HUES48 (cell line): ENCODE measurements at regions not wholly inside any gene's neighbourhood (a gene's known extent, or its start where the extent isn't known, plus 50 kb on each side); places are given as distances from the start of the nearest gene placed in this dataset.
"Not testable (repeated sequence)": the region's sequence is repeated elsewhere in the genome, so short reads cannot be mapped to it uniquely, and the experiment has no call there.

Experiments used
- H3K27ac ChIP-seq: one replicate; pipeline ENCODE4 v1.7.0; 2013; ENCODE audit warnings: low read depth, low read length, inconsistent platforms
- H3K27me3 ChIP-seq: 2 replicates; pipeline ENCODE4 v1.6.1; 2013; ENCODE audit warnings: mild to moderate bottlenecking, low read length; ENCODE audit not compliant: control insufficient read depth, insufficient read depth
- H3K36me3 ChIP-seq: 2 replicates; pipeline ENCODE4 v1.6.1; 2013; ENCODE audit warnings: low read length; ENCODE audit not compliant: control insufficient read depth, insufficient read depth
- H3K4me1 ChIP-seq: 2 replicates; pipeline ENCODE4 v1.6.1; 2013; ENCODE audit warnings: mild to moderate bottlenecking, low read length; ENCODE audit not compliant: control insufficient read depth, insufficient read depth
- H3K4me3 ChIP-seq: 2 replicates; pipeline ENCODE4 v1.5.1; 2013; ENCODE audit warnings: mild to moderate bottlenecking, low read depth, low read length
- H3K9ac ChIP-seq: 2 replicates; pipeline ENCODE4 v1.6.1; 2013; ENCODE audit warnings: mild to moderate bottlenecking, low read depth, low read length, moderate library complexity
- H3K9me3 ChIP-seq: 2 replicates; pipeline ENCODE4 v1.6.1; 2013; ENCODE audit warnings: low read length; ENCODE audit not compliant: control insufficient read depth, insufficient read depth

DNA sequence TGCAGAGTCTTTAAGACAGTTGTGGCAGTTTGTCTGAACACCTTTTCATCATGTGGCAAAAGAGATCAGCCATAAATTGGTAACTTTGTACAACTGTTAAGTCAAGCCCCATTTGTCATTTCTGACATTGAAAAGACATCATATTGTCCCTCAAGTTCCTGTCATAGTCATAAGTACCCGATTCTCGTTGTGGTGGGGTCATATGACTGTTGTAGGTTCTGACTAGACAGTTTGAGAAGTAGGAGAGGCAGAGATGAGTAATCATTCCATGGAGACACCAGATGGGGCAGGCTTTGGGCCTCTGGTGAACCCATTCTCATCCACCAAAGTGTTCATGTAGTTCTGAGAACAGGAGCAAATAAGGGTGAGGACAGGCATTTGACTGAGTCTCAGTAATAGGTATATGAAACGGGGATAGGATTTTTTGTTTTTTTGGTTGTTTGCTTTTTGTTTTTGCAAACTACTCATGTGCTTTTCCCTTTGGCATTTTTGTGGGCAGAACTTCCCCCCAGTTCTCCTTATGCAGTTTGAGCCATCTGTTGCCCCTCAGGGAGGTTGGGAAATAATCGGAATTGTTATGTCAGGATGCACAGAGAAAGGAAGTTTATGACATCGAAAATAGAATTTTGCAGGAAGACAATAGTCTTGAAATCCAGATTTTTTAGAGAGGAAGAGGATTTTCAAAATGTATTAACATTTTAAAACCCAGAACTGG, 86.9 kb upstream of the KCNE2 start:
- no peaks in the 10 kb centered on the region for H3K27me3 ChIP-seq
- H3K27ac ChIP-seq: no peak overlapping the region
- H3K9me3 ChIP-seq: no peaks in the 10 kb centered on the region
- H3K9ac ChIP-seq: no peak overlapping the region
- no peaks in the 10 kb centered on the region for H3K4me1 ChIP-seq
- no peak overlapping the region for H3K4me3 ChIP-seq
- H3K36me3 ChIP-seq: no peaks in the 10 kb centered on the region

DNA sequence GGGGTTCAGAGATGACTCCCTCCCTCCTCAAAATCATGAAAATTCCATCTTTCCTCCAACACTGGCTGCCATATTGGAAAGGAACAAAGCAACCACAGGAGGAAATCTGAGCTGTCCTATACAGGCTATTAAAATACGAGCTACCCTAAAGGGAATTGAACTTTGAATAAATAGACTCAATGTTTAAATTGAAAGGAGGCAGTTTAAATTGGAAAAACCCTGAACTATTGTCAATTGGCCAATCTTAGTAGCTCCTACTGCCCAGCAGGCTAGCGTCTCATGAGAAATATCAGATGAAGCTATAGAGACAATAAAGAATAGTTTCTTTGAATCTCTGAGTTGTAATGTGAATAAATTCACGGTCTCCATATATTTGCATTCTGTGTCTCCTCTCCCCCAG, 85.4 kb upstream of the KCNE2 start:
- no peak overlapping the region for H3K4me3 ChIP-seq
- H3K9me3 ChIP-seq: no peaks in the 10 kb centered on the region
- no peaks in the 10 kb centered on the region for H3K4me1 ChIP-seq
- no peaks in the 10 kb centered on the region for H3K27me3 ChIP-seq
- no peak overlapping the region for H3K9ac ChIP-seq
- H3K36me3 ChIP-seq: no peaks in the 10 kb centered on the region
- H3K27ac ChIP-seq: no peak overlapping the region

DNA sequence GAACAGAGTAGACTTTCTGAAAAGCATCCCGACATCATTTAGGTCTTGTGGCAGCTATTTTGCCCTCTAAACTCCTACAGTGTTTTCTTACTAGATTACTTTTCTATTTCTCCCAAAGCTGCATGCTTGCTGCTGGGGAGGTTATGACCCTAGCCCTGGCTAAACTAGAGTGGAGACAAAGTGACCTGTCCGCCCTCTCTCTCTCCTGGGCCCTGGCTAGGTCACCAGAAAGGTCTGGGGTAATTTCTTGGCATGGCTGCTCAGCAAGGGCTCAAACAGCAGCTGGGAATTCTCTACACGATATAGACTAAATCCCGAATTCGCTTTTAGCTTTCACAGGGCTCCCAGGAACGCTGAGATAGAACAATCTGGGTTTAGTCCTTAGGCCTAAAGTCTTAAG, 84.5 kb upstream of the KCNE2 start:
- no peaks in the 10 kb centered on the region for H3K27me3 ChIP-seq
- no peaks in the 10 kb centered on the region for H3K36me3 ChIP-seq
- H3K9me3 ChIP-seq: no peaks in the 10 kb centered on the region
- H3K27ac ChIP-seq: no peak overlapping the region
- H3K9ac ChIP-seq: no peak overlapping the region
- no peaks in the 10 kb centered on the region for H3K4me1 ChIP-seq
- H3K4me3 ChIP-seq: no peak overlapping the region

DNA sequence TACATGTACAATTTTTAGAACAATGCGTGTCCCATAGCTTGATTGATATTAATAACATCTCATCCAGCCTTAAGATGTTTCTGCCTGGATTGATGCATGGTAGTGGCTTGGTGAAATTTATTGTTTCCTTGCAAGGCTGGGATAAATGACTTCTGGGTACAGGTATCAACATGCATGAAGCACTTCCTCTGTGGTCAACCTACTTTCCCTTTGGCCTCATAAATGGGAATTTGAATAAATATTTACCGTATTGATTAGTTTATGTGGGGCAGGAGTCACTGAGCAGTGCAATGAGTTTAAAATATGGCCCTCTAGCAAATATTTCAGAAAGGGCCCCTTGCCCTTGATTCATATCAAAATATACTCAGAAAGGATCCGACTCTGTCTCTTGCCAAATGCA, 83.9 kb upstream of the KCNE2 start:
- Histone ChIP-seq H3K9ac (no peak overlapping the region), H3K36me3 (no peaks in the 10 kb centered on the region), H3K27me3 (no peaks in the 10 kb centered on the region), H3K27ac (no peak overlapping the region), H3K4me3 (no peak overlapping the region), H3K4me1 (no peaks in the 10 kb centered on the region), H3K9me3 (no peaks in the 10 kb centered on the region)

DNA sequence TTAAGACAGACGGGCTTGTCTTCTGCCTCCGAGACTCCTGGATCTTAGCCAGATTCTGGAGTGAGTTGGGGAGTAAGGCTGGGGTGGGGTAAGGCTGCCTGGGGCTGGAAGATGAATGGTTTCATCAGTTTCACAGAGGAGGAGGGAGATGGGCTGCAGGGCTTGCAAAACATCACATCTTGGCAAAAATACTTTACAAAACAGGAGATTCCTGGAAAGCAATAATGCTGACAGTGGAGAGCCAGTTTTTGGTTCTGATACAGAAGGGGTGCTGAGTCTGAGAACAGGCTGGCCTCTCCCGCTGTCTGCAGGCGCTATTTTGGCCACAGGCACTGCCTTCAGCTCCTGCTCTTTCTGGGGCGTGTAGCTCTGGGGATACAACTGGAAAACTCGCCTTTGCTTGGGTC, 83.4 kb upstream of the KCNE2 start:
- no peaks in the 10 kb centered on the region for H3K4me1 ChIP-seq
- no peak overlapping the region for H3K4me3 ChIP-seq
- H3K9me3 ChIP-seq: 0 out of 2 replicates have a peak, but pooled peaks cover 2% of the 10 kb centered on the region
- no peak overlapping the region for H3K9ac ChIP-seq
- H3K27me3 ChIP-seq: no peaks in the 10 kb centered on the region
- no peaks in the 10 kb centered on the region for H3K36me3 ChIP-seq
- H3K27ac ChIP-seq: no peak overlapping the region

DNA sequence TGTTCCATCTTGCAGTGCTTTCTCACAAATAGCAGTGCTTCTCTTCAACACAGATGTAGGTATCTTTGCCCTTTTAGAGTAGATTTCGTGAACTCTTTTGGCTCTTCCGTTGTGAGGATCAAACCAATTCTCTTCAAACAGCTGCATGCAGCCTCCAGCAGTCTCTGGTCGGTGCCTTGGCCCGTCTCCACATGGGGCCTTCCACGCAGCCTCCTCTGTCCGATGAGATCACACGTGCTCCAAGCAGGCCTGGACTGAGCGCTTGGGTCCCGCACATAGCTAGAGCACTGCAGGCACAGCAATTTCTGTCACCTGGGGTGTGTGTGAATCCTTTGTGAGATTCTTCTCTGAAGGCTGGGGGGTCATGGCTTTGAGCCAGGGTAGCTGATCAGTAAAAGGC, 82.8 kb upstream of the KCNE2 start:
- Histone ChIP-seq H3K9ac (no peak overlapping the region), H3K4me3 (no peak overlapping the region), H3K4me1 (no peaks in the 10 kb centered on the region), H3K9me3 (peaks cover 6% of the 10 kb centered on the region; the same call in 1 of the 2 replicates), H3K36me3 (no peaks in the 10 kb centered on the region), H3K27me3 (no peaks in the 10 kb centered on the region), H3K27ac (no peak overlapping the region)

DNA sequence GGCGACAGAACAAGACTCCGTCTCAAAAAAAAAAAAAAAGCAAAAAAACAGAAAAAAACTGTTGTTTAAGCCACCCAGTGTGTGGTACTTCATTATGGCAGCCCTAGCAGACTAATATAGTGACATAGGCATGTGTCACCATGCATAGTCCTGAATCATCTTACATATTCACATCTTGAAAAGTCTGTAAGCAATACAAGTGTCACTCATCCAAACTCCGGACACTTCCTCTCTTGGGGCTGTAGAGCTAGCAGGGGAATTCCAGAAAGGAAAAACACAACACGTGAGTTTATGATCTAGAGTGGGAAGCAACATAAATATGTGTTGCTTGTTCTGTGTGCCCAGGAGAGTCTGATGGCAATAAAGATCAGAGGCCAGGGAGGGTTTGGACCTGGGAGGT, 81.6 kb upstream of the KCNE2 start:
- H3K9ac ChIP-seq: no peak overlapping the region
- H3K36me3 ChIP-seq: no peaks in the 10 kb centered on the region
- H3K9me3 ChIP-seq: peaks cover 16% of the 10 kb centered on the region
- no peaks in the 10 kb centered on the region for H3K4me1 ChIP-seq
- no peaks in the 10 kb centered on the region for H3K27me3 ChIP-seq
- no peak overlapping the region for H3K4me3 ChIP-seq
- no peak overlapping the region for H3K27ac ChIP-seq

DNA sequence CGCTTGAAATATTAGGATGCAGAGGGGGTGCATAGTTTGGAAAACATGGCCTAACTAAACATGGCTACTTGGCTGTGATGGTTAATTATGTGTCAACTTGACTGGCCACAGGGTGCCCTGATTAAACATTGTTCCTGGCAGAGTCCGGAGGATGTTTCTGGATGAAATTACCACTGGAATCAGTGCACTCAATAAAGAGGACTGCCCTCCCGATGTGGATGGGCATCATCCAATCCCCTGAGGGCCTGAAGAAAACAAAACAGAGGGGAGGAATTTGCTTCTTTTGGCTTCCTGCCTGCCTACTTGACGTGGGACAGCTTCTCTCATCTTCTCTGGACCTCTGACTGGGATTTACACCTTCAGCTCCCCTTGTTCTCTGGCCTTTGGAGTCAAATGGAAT, 79.1 kb upstream of the KCNE2 start:
- H3K36me3 ChIP-seq: no peaks in the 10 kb centered on the region
- H3K27ac ChIP-seq: no peak overlapping the region
- H3K9ac ChIP-seq: no peak overlapping the region
- no peaks in the 10 kb centered on the region for H3K27me3 ChIP-seq
- H3K4me1 ChIP-seq: no peaks in the 10 kb centered on the region
- H3K9me3 ChIP-seq: peaks cover 29% of the 10 kb centered on the region
- no peak overlapping the region for H3K4me3 ChIP-seq

DNA sequence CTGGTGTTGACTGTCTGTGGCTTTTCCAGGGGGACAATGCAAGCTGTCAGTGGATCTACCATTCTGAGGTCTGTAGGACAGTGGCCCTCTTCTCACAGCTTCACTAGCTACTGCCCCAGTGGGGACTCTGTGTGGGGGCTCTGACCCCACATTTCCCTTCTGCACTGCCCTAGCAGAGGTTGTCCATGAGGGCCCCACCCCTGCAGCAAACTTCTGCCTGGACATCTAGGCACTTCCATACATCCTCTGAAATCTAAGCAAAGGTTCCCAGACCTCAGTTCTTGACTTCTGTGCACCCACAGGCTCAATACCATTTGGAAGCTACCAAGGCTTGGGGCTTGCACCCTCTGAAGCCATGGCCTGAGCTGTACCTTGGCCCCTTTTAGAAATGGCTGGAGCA, 75.8 kb upstream of the KCNE2 start:
- H3K9ac ChIP-seq, H3K4me3 ChIP-seq, H3K36me3 ChIP-seq, H3K27me3 ChIP-seq, H3K27ac ChIP-seq, H3K4me1 ChIP-seq: not testable (repeated sequence)
- H3K9me3 ChIP-seq: peaks cover 29% of the 10 kb centered on the region

DNA sequence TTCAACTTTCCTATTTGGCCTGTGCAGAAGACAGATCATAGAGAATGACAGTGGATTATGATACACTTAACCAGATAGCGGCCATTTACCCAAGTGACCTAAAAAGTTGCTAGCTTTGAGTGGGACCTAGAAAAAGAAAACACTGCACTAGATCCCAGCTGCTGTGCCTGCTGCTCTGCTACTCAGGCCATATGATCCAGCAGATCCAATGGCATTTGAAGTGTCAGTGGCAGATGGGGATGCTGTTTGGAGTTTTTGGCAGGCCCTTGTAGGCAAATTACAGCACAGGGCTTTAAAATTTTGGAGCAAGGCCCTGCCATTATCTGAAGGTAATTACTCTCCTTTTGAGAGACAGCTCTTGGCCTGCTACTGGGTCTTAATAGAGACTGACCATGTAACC, 74.0 kb upstream of the KCNE2 start:
- Histone ChIP-seq H3K9ac (no peak overlapping the region), H3K9me3 (peaks cover 29% of the 10 kb centered on the region), H3K4me1 (no peaks in the 10 kb centered on the region), H3K27me3 (no peaks in the 10 kb centered on the region), H3K36me3 (no peaks in the 10 kb centered on the region), H3K4me3 (no peak overlapping the region), H3K27ac (no peak overlapping the region)

DNA sequence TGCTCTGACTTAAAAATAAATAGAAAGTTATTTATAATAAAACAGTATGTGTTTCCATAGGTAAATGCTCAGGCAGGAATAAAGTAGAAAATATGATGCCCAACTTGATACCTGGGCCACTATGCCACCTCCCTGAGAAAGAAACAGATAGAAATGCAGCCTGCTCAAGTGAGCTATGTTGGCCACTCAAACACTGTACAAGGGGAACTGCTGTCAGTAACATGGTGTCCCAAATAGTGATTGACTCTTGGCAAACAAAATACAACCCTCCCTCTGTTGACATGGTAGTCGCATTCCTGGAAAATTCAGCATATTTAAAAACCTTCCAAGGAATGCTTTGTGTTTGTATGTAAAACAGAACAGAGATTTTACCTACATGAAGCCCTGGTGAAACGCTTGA, 66.9 kb upstream of the KCNE2 start:
- Histone ChIP-seq H3K4me1 (no peaks in the 10 kb centered on the region), H3K4me3 (no peak overlapping the region), H3K27me3 (no peaks in the 10 kb centered on the region), H3K9ac (no peak overlapping the region), H3K27ac (no peak overlapping the region), H3K9me3 (no peaks in the 10 kb centered on the region), H3K36me3 (no peaks in the 10 kb centered on the region)
